ENCODE measurements at regions not wholly inside any gene's neighbourhood (a gene's known extent, or its start where the extent isn't known, plus 50 kb on each side); places are given as distances from the start of the nearest gene placed in this dataset.
A peak's percentile ranks its signal among the peaks of the same experiment; 100 is the strongest.

- no peaks in the 10 kb centered on the region for H3F3A ChIP-seq (replicated peaks; ENCODE audit: low read depth)
- Mint-ChIP-seq H3K4me3 (no peak overlapping the region), H3K9me3 (no peaks in the 10 kb centered on the region), H3K27ac (no peak overlapping the region), H3K4me1 (peaks cover 12% of the 10 kb centered on the region), H3K36me3 (ENCODE audit: low read depth) (no peaks in the 10 kb centered on the region), H3K27me3 (ENCODE audit: insufficient read depth, low read depth, poor library complexity) (no peaks in the 10 kb centered on the region)
- H3K27ac ChIP-seq (ENCODE audit: low read depth), result no peak overlapping the region
- no peaks in the 10 kb centered on the region for H3K36me3 ChIP-seq (ENCODE audit: insufficient read depth)
- TF ChIP-seq, protein P1, sequence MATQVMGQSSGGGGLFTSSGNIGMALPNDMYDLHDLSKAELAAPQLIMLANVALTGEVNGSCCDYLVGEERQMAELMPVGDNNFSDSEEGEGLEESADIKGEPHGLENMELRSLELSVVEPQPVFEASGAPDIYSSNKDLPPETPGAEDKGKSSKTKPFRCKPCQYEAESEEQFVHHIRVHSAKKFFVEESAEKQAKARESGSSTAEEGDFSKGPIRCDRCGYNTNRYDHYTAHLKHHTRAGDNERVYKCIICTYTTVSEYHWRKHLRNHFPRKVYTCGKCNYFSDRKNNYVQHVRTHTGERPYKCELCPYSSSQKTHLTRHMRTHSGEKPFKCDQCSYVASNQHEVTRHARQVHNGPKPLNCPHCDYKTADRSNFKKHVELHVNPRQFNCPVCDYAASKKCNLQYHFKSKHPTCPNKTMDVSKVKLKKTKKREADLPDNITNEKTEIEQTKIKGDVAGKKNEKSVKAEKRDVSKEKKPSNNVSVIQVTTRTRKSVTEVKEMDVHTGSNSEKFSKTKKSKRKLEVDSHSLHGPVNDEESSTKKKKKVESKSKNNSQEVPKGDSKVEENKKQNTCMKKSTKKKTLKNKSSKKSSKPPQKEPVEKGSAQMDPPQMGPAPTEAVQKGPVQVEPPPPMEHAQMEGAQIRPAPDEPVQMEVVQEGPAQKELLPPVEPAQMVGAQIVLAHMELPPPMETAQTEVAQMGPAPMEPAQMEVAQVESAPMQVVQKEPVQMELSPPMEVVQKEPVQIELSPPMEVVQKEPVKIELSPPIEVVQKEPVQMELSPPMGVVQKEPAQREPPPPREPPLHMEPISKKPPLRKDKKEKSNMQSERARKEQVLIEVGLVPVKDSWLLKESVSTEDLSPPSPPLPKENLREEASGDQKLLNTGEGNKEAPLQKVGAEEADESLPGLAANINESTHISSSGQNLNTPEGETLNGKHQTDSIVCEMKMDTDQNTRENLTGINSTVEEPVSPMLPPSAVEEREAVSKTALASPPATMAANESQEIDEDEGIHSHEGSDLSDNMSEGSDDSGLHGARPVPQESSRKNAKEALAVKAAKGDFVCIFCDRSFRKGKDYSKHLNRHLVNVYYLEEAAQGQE (IDR thresholded peaks at IDR 0.05; ENCODE audit: unreplicated experiment), result no peak
- no peak for TF ChIP-seq EZH2phosphoT487 (IDR thresholded peaks at IDR 0.05; ENCODE audit: unreplicated experiment)
- TF ChIP-seq, protein P2, sequence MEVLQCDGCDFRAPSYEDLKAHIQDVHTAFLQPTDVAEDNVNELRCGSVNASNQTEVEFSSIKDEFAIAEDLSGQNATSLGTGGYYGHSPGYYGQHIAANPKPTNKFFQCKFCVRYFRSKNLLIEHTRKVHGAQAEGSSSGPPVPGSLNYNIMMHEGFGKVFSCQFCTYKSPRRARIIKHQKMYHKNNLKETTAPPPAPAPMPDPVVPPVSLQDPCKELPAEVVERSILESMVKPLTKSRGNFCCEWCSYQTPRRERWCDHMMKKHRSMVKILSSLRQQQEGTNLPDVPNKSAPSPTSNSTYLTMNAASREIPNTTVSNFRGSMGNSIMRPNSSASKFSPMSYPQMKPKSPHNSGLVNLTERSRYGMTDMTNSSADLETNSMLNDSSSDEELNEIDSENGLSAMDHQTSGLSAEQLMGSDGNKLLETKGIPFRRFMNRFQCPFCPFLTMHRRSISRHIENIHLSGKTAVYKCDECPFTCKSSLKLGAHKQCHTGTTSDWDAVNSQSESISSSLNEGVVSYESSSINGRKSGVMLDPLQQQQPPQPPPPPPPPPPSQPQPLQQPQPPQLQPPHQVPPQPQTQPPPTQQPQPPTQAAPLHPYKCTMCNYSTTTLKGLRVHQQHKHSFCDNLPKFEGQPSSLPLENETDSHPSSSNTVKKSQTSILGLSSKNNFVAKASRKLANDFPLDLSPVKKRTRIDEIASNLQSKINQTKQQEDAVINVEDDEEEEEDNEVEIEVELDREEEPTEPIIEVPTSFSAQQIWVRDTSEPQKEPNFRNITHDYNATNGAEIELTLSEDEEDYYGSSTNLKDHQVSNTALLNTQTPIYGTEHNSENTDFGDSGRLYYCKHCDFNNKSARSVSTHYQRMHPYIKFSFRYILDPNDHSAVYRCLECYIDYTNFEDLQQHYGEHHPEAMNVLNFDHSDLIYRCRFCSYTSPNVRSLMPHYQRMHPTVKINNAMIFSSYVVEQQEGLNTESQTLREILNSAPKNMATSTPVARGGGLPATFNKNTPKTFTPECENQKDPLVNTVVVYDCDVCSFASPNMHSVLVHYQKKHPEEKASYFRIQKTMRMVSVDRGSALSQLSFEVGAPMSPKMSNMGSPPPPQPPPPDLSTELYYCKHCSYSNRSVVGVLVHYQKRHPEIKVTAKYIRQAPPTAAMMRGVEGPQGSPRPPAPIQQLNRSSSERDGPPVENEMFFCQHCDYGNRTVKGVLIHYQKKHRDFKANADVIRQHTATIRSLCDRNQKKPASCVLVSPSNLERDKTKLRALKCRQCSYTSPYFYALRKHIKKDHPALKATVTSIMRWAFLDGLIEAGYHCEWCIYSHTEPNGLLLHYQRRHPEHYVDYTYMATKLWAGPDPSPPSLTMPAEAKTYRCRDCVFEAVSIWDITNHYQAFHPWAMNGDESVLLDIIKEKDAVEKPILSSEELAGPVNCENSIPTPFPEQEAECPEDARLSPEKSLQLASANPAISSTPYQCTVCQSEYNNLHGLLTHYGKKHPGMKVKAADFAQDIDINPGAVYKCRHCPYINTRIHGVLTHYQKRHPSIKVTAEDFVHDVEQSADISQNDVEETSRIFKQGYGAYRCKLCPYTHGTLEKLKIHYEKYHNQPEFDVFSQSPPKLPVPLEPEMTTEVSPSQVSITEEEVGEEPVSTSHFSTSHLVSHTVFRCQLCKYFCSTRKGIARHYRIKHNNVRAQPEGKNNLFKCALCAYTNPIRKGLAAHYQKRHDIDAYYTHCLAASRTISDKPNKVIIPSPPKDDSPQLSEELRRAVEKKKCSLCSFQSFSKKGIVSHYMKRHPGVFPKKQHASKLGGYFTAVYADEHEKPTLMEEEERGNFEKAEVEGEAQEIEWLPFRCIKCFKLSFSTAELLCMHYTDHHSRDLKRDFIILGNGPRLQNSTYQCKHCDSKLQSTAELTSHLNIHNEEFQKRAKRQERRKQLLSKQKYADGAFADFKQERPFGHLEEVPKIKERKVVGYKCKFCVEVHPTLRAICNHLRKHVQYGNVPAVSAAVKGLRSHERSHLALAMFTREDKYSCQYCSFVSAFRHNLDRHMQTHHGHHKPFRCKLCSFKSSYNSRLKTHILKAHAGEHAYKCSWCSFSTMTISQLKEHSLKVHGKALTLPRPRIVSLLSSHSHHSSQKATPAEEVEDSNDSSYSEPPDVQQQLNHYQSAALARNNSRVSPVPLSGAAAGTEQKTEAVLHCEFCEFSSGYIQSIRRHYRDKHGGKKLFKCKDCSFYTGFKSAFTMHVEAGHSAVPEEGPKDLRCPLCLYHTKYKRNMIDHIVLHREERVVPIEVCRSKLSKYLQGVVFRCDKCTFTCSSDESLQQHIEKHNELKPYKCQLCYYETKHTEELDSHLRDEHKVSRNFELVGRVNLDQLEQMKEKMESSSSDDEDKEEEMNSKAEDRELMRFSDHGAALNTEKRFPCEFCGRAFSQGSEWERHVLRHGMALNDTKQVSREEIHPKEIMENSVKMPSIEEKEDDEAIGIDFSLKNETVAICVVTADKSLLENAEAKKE (CRISPR knock-in tag; IDR thresholded peaks at IDR 0.05), result no peak
- no peak for TF ChIP-seq CREB1 (CRISPR knock-in tag; IDR thresholded peaks at IDR 0.05; ENCODE audit: low read depth)
- no peak for TF ChIP-seq STAT1 (IDR thresholded peaks at IDR 0.05; ENCODE audit: unreplicated experiment)
- no peak for TF ChIP-seq POLR2AphosphoS5 (IDR thresholded peaks at IDR 0.05; ENCODE audit: low read depth)
- TF ChIP-seq, protein P3, sequence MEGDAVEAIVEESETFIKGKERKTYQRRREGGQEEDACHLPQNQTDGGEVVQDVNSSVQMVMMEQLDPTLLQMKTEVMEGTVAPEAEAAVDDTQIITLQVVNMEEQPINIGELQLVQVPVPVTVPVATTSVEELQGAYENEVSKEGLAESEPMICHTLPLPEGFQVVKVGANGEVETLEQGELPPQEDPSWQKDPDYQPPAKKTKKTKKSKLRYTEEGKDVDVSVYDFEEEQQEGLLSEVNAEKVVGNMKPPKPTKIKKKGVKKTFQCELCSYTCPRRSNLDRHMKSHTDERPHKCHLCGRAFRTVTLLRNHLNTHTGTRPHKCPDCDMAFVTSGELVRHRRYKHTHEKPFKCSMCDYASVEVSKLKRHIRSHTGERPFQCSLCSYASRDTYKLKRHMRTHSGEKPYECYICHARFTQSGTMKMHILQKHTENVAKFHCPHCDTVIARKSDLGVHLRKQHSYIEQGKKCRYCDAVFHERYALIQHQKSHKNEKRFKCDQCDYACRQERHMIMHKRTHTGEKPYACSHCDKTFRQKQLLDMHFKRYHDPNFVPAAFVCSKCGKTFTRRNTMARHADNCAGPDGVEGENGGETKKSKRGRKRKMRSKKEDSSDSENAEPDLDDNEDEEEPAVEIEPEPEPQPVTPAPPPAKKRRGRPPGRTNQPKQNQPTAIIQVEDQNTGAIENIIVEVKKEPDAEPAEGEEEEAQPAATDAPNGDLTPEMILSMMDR (conservative IDR thresholded peaks at IDR 0.05; ENCODE audit: low read depth in 2 of 2), result no peak
- TF ChIP-seq ZNF114 (CRISPR knock-in tag; IDR thresholded peaks at IDR 0.05), result no peak
- no peak for ATAC-seq
- peaks cover 6% of the 10 kb centered on the region for H3K4me1 ChIP-seq (ENCODE audit: insufficient read depth)
- peaks cover 12% of the 10 kb centered on the region; the same call in 1 of the 2 replicates for H3K9me2 ChIP-seq (ENCODE audit: insufficient read depth)
- H4K20me1 ChIP-seq (replicated peaks; ENCODE audit: insufficient read depth), result no peaks in the 10 kb centered on the region
- no peak overlapping the region for H3K4me3 ChIP-seq
- H3K79me2 ChIP-seq (replicated peaks; ENCODE audit: insufficient read depth), result no peaks in the 10 kb centered on the region
- 0 out of 2 replicates have a peak overlapping the region, but pooled peaks have one; percentile 8 for H2AFZ ChIP-seq
- no peaks in the 10 kb centered on the region for H3K27me3 ChIP-seq (ENCODE audit: insufficient read depth)
- no peak for DNase-seq (ENCODE audit: low spot score)
- no peak overlapping the region for H3K4me2 ChIP-seq
These were observed 250.0 kb downstream of the HIVEP2 start for GRCh38 chr6:142695016-142695415.
